PC-3 (cell line): ENCODE measurements at regions not wholly inside any gene's neighbourhood (a gene's known extent, or its start where the extent isn't known, plus 50 kb on each side); places are given as distances from the start of the nearest gene placed in this dataset.

Experiments used
- ATAC-seq: fragments of 200-7000 bp; cut with Tn5 transposase; 2 replicates; pipeline ENCODE4 v1.9.1; 2020; ENCODE audit warnings: mild to moderate bottlenecking, moderate library complexity
- BruUV-seq: library from RNA; stranded (reverse); fragments of 400-500 nt; replicated peaks from 2 replicates; lab custom pipeline; 2021; lab: Mats Ljungman, UMichigan
- CTCF ChIA-PET: fragments of 300-600 bp; sonication (Branson Sonifier 250); formaldehyde crosslinking; loops from one replicate; lab custom pipeline; 2022; ENCODE audit warnings: antibody characterized with exemption; lab: Charles Lee
- POLR2A ChIA-PET: fragments of 300-600 bp; sonication (Branson Sonifier 250); formaldehyde crosslinking; loops from one replicate; lab custom pipeline; 2022; ENCODE audit warnings: antibody characterized with exemption; ENCODE audit not compliant: unreplicated experiment; lab: Charles Lee
- DNase-seq: peaks from one replicate; pipeline ENCODE4 v3.0.0-alpha.2; 2015
- H2AFZ ChIP-seq: fragments of 300-600 bp; sonication (generic); 2 replicates; pipeline ENCODE4 v1.6.0; 2016; ENCODE audit warnings: antibody characterized with exemption, low read length
- H3F3A ChIP-seq: fragments of 300-600 bp; sonication (generic); one replicate; pipeline ENCODE4 v1.6.0; 2017; ENCODE audit warnings: antibody characterized with exemption, low read length, control low read depth, mild to moderate bottlenecking; ENCODE audit not compliant: unreplicated experiment
- H3K27ac ChIP-seq: fragments of 300-600 bp; sonication (generic); 2 replicates; pipeline ENCODE4 v1.5.1; 2016; ENCODE audit warnings: mild to moderate bottlenecking, low read length
- H3K27me3 ChIP-seq: fragments of 300-600 bp; sonication (generic); 2 replicates; pipeline ENCODE4 v1.6.1; 2016; ENCODE audit warnings: low read length, mixed read lengths
- H3K36me3 ChIP-seq: fragments of 300-600 bp; sonication (generic); 2 replicates; pipeline ENCODE4 v1.6.1; 2016; ENCODE audit warnings: low read depth, mixed run types, low read length, mixed read lengths
- H3K4me1 ChIP-seq: fragments of 300-600 bp; sonication (generic); 2 replicates; pipeline ENCODE4 v1.5.1; 2016; ENCODE audit warnings: low read length; ENCODE audit not compliant: insufficient read depth
- H3K4me2 ChIP-seq: fragments of 300-600 bp; sonication (generic); 2 replicates; pipeline ENCODE4 v1.6.0; 2016; ENCODE audit warnings: low read length
- H3K4me3 ChIP-seq: fragments of 300-600 bp; sonication (generic); 2 replicates; pipeline ENCODE4 v1.5.1; 2016; ENCODE audit warnings: mild to moderate bottlenecking, low read length, mixed read lengths
- H3K79me2 ChIP-seq: fragments of 300-600 bp; sonication (generic); 2 replicates; pipeline ENCODE4 v1.6.1; 2017; ENCODE audit warnings: low read length, mixed read lengths
- H3K9ac ChIP-seq: fragments of 300-600 bp; sonication (generic); 2 replicates; pipeline ENCODE4 v1.6.0; 2016; ENCODE audit warnings: mild to moderate bottlenecking, low read length
- H3K9me2 ChIP-seq: fragments of 300-600 bp; sonication (generic); replicated peaks from 2 replicates; pipeline ENCODE4 v1.6.1; 2016; ENCODE audit warnings: mixed run types, low read length, mixed read lengths
- H3K9me3 ChIP-seq: fragments of 300-600 bp; sonication (generic); 2 replicates; pipeline ENCODE4 v1.6.1; 2016; ENCODE audit warnings: low read length, mixed read lengths
- H4K20me1 ChIP-seq: fragments of 300-600 bp; sonication (generic); 2 replicates; pipeline ENCODE4 v1.6.1; 2016; ENCODE audit warnings: low read length, mixed read lengths
- CTCF ChIP-seq: fragments of 300-600 bp; sonication (generic); conservative IDR thresholded peaks from 2 replicates; pipeline ENCODE4 v1.5.1; 2017; ENCODE audit warnings: antibody characterized with exemption, low read depth, mild to moderate bottlenecking, low read length
- EZH2 ChIP-seq: fragments of 300-600 bp; sonication (generic); IDR thresholded peaks from one replicate; pipeline ENCODE4 v1.6.1; 2017; ENCODE audit warnings: antibody characterized with exemption, mild to moderate bottlenecking, low read length; ENCODE audit not compliant: unreplicated experiment
- EZH2phosphoT487 ChIP-seq: fragments of 300-600 bp; sonication (generic); IDR thresholded peaks from 2 replicates; pipeline ENCODE4 v1.6.1; 2018; ENCODE audit warnings: mild to moderate bottlenecking, antibody characterized with exemption, low read length, borderline replicate concordance
- intact Hi-C: fragments of 100-400 bp; cut with micrococcal nuclease; formaldehyde crosslinking; loops from 2 replicates; pipeline ENCODE4 v1.9.0; 2023

GRCh38 chr12:98185606-98186005, 329.8 kb upstream of the TMPO start:
- Histone ChIP-seq H3F3A (no peaks in the 10 kb centered on the region), H3K9ac (no peak overlapping the region), H3K4me2 (no peak overlapping the region), H4K20me1 (no peaks in the 10 kb centered on the region), H3K27ac (no peak overlapping the region), H3K4me3 (no peak overlapping the region), H2AFZ (no peak overlapping the region), H3K27me3 (peaks cover 37% of the 10 kb centered on the region), H3K4me1 (no peaks in the 10 kb centered on the region), H3K9me2 (no peaks in the 10 kb centered on the region), H3K79me2 (no peaks in the 10 kb centered on the region), H3K36me3 (no peaks in the 10 kb centered on the region), H3K9me3 (no peaks in the 10 kb centered on the region)
- intact Hi-C loops = no loop called here
- no peak for DNase-seq
- no peak for ATAC-seq
- BruUV-seq = no TSS peak
- TF ChIP-seq CTCF (no peak), EZH2 (no peak), EZH2phosphoT487 (no peak)
- ChIA-PET CTCF (no interaction called here), POLR2A (no interaction called here)

- Histone ChIP-seq H3K79me2 (no peaks in the 10 kb centered on the region), H2AFZ (no peak overlapping the region), H3K9me2 (no peaks in the 10 kb centered on the region), H3F3A (no peaks in the 10 kb centered on the region), H3K9ac (no peak overlapping the region), H3K27me3 (peaks cover 20% of the 10 kb centered on the region; the same call in 1 of the 2 replicates), H3K36me3 (no peaks in the 10 kb centered on the region), H3K4me2 (no peak overlapping the region), H3K9me3 (no peaks in the 10 kb centered on the region), H3K27ac (no peak overlapping the region), H3K4me3 (no peak overlapping the region), H3K4me1 (no peaks in the 10 kb centered on the region), H4K20me1 (no peaks in the 10 kb centered on the region)
- POLR2A ChIA-PET = no interaction called here
- DNase-seq (peak; percentile 2), ATAC-seq (no peak)
- no TSS peak for BruUV-seq
- CTCF ChIA-PET = no interaction called here
- intact Hi-C loops = no loop called here
- TF ChIP-seq EZH2phosphoT487 = no peak
Measured at GRCh38 chr12:98188650-98189077, 326.7 kb upstream of the TMPO start.

GRCh38 chr12:98194591-98194990, 320.8 kb upstream of the TMPO start:
- Histone ChIP-seq H3K4me3 (no peak overlapping the region), H3K36me3 (no peaks in the 10 kb centered on the region), H3K9ac (no peak overlapping the region), H3K27me3 (peaks cover 16% of the 10 kb centered on the region; the same call in 1 of the 2 replicates), H3K9me2 (no peaks in the 10 kb centered on the region), H3K4me1 (no peaks in the 10 kb centered on the region), H3F3A (no peaks in the 10 kb centered on the region), H3K79me2 (no peaks in the 10 kb centered on the region), H2AFZ (no peak overlapping the region), H3K27ac (no peak overlapping the region), H4K20me1 (no peaks in the 10 kb centered on the region), H3K9me3 (no peaks in the 10 kb centered on the region), H3K4me2 (no peak overlapping the region)
- ATAC-seq (no peak), DNase-seq (no peak)
- CTCF ChIA-PET = no interaction called here
- intact Hi-C loops = no loop called here
- no peak for TF ChIP-seq EZH2phosphoT487
- no peak for TF ChIP-seq EZH2
- TF ChIP-seq CTCF = no peak
- BruUV-seq = no TSS peak
- POLR2A ChIA-PET = no interaction called here
